A673 (cell line): ENCODE measurements at regions not wholly inside any gene's neighbourhood (a gene's known extent, or its start where the extent isn't known, plus 50 kb on each side); places are given as distances from the start of the nearest gene placed in this dataset.

Experiments used
- CTCF ChIP-seq: fragments of 300-800, 200-600 bp; sonication (generic); conservative IDR thresholded peaks from 2 replicates; pipeline ENCODE4 v1.5.1; 2017; ENCODE audit warnings: low read depth, mild to moderate bottlenecking, antibody characterized with exemption, low read length, moderate library complexity, mixed read lengths
- EZH2 ChIP-seq: fragments of 200-600 bp; sonication (generic); IDR thresholded peaks from 2 replicates; pipeline ENCODE4 v1.6.1; 2017; ENCODE audit warnings: borderline replicate concordance, low read depth, mild to moderate bottlenecking, mixed read lengths, antibody characterized with exemption, low read length; ENCODE audit not compliant: poor library complexity, severe bottlenecking

- TF ChIP-seq EZH2 (no peak), CTCF (no peak)
These were observed 131.8 kb upstream of the PEG3 start for GRCh38 chr19:56972291-56972841.
